ENCODE measurements at regions not wholly inside any gene's neighbourhood (a gene's known extent, or its start where the extent isn't known, plus 50 kb on each side); places are given as distances from the start of the nearest gene placed in this dataset.
A peak's percentile ranks its signal among the peaks of the same experiment; 100 is the strongest.
"Not testable (repeated sequence)": the region's sequence is repeated elsewhere in the genome, so short reads cannot be mapped to it uniquely, and the experiment has no call there.

DNA sequence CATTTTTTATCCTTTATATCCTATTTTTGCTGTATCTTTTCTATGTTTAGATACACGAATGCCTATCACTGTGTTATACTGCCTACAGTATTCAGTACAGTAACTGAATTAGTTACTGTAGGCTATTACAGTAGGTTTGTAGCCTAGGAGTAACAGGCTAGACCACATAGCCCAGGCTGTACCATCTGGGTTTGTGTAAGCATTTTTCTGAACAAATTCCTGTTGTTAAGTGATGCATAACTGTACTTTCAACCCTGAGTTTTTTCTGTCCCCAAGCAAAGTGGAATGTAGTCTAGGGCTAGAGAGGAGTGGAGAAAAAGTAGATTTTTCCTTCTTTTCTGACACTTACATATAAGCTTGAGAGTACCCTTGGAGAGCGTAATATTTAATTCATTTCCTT is 282.1 kb downstream of the HS3ST3B1 start:
- H3K36me3 ChIP-seq (ENCODE audit: control insufficient read depth, insufficient read depth, low read length) = no peaks in the 10 kb centered on the region
- no peak for FAIRE-seq
- TF ChIP-seq, protein P1, sequence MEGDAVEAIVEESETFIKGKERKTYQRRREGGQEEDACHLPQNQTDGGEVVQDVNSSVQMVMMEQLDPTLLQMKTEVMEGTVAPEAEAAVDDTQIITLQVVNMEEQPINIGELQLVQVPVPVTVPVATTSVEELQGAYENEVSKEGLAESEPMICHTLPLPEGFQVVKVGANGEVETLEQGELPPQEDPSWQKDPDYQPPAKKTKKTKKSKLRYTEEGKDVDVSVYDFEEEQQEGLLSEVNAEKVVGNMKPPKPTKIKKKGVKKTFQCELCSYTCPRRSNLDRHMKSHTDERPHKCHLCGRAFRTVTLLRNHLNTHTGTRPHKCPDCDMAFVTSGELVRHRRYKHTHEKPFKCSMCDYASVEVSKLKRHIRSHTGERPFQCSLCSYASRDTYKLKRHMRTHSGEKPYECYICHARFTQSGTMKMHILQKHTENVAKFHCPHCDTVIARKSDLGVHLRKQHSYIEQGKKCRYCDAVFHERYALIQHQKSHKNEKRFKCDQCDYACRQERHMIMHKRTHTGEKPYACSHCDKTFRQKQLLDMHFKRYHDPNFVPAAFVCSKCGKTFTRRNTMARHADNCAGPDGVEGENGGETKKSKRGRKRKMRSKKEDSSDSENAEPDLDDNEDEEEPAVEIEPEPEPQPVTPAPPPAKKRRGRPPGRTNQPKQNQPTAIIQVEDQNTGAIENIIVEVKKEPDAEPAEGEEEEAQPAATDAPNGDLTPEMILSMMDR (IDR thresholded peaks at IDR 0.05; ENCODE audit: insufficient read depth, low read length, severe bottlenecking) = no peak
- no peak for DNase-seq (ENCODE audit: low read depth)
- no peak overlapping the region for H3K4me3 ChIP-seq (ENCODE audit: low read depth, low read length)
- H3K27me3 ChIP-seq (ENCODE audit: control insufficient read depth, insufficient read depth, low read length) = no peaks in the 10 kb centered on the region

DNA sequence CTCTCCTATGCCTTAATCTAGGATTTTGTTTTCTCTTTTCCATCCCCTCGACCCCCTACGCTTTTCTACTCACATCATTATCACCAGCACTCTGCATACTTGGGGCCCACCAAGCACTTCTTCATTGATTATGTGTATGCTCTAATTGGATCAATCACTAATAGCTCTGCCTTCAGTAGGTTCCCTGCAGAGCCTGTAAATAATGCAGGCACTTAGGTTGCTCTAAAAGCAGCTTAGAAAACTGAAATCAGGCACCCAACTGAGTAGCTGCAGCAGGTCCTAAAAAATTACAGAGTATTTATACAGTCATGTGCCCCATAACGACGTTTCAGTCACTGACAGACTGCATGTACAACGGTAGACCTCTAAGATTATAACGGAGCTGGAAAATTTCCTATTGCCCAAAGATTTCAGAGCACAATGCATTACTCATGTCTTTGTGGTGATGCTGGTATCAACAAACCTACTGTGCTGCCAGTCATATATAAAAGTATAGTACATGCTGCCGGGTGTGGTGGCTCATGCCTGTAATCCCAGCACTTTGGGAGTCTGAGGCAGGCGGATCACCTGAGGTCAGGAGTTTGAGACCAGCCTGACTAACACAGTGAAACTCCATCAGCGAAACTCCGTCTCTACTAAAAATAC is 280.4 kb downstream of the HS3ST3B1 start:
- TF ChIP-seq, protein P1 (IDR thresholded peaks at IDR 0.05; ENCODE audit: insufficient read depth, low read length, severe bottlenecking) = no peak
- Histone ChIP-seq H3K36me3 (ENCODE audit: control insufficient read depth, insufficient read depth, low read length) (no peaks in the 10 kb centered on the region), H3K27me3 (ENCODE audit: control insufficient read depth, insufficient read depth, low read length) (no peaks in the 10 kb centered on the region), H3K4me3 (ENCODE audit: low read depth, low read length) (no peak overlapping the region)
- FAIRE-seq (no peak), DNase-seq (ENCODE audit: low read depth) (no peak)

DNA sequence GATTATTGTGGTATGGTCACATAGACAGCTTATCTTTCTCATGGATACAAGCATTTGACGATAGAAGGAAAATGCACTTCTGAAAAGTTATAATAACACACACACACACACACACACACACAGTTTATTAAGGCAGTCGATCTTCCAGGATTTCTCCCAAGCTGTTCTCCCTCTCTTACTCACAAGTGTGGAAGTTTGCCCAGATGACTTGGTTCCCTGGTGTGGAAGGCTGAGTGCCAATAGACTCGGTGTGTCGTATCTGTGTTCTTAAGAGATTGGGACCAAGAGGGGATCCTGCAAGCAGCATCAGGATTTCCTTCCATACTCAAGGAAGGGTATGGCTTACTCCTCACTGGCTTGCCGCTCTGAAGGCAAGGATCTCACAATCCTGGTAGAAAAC is 279.6 kb downstream of the HS3ST3B1 start:
- TF ChIP-seq, protein P1 (IDR thresholded peaks at IDR 0.05; ENCODE audit: insufficient read depth, low read length, severe bottlenecking) = no peak
- Histone ChIP-seq H3K27me3 (ENCODE audit: control insufficient read depth, insufficient read depth, low read length) (no peaks in the 10 kb centered on the region), H3K36me3 (ENCODE audit: control insufficient read depth, insufficient read depth, low read length) (no peaks in the 10 kb centered on the region), H3K4me3 (ENCODE audit: low read depth, low read length) (no peak overlapping the region)
- peak; percentile 16 for DNase-seq (ENCODE audit: low read depth)
- FAIRE-seq = no peak

DNA sequence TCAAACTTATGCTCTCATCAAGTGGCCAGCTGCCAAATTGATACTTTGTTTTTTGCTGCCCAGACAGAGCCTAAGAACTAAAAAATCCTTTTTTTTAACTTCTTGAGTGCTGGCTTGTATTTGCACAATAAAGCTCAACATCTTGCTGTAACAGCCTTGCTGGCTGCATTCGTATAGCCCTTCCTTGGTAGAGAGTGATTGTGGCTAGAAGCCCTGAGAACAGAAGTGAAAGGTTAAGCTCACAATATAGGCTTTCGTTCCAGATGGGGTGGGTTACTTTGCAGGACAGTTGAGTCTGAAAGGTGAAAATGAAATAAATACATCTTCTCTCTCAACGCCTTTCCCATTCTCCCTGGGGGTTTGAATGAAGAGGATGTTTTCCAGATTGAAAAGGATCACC is 278.8 kb downstream of the HS3ST3B1 start:
- Histone ChIP-seq H3K36me3 (ENCODE audit: control insufficient read depth, insufficient read depth, low read length) (no peaks in the 10 kb centered on the region), H3K4me3 (ENCODE audit: low read depth, low read length) (no peak overlapping the region), H3K27me3 (ENCODE audit: control insufficient read depth, insufficient read depth, low read length) (no peaks in the 10 kb centered on the region)
- TF ChIP-seq, protein P1 (IDR thresholded peaks at IDR 0.05; ENCODE audit: insufficient read depth, low read length, severe bottlenecking) = no peak
- FAIRE-seq = no peak
- no peak for DNase-seq (ENCODE audit: low read depth)

DNA sequence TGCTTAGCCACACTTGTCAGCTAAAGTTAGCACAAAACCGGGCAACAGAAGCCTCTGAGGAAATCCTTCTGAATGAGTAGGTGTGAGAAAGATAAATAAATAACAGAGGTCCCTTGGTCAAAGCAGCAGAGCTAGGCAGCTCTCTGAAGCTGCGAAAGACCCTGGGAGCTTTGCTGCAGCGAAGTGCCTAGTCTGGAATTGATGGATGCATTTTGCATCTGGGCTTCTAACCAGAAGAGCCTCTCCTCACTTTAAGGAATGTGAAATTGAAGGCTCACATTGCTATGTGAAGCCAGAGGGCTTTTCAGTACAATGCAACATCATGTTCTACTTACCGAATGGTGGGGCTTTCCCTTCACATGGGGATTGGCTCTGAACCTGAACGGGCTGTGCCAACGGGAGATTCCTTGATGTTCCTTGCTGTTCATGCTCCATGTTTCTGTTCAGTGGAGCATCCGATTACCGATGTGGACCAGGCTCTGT is 274.6 kb downstream of the HS3ST3B1 start:
- H3K36me3 ChIP-seq (ENCODE audit: control insufficient read depth, insufficient read depth, low read length) = no peaks in the 10 kb centered on the region
- H3K4me3 ChIP-seq (ENCODE audit: low read depth, low read length) = no peak overlapping the region
- no peaks in the 10 kb centered on the region for H3K27me3 ChIP-seq (ENCODE audit: control insufficient read depth, insufficient read depth, low read length)
- no peak for FAIRE-seq
- DNase-seq (ENCODE audit: low read depth) = no peak
- TF ChIP-seq, protein P1 (IDR thresholded peaks at IDR 0.05; ENCODE audit: insufficient read depth, low read length, severe bottlenecking) = no peak

DNA sequence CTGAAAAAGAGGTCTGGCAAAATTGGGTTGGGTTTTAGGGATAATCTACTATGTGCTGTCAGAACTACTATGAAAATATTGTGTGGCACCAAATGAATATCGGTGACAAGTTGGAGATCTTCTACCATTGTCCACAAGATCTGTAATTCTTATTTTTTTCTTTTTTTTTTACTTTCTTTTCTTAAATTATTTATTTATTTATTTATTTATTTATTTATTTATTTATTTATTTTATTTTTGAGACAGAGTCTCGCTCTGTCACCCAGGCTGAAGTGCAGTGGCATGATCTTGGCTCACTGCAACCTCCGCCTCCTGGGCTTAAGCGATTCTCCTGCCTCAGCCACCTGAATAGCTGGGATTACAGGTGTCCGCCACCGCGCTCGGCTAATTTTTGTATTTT is 259.4 kb downstream of the HS3ST3B1 start:
- not testable (repeated sequence) for FAIRE-seq; H3K36me3 ChIP-seq (ENCODE audit: control insufficient read depth, insufficient read depth, low read length); H3K4me3 ChIP-seq (ENCODE audit: low read depth, low read length); H3K27me3 ChIP-seq (ENCODE audit: control insufficient read depth, insufficient read depth, low read length); DNase-seq (ENCODE audit: low read depth)

Data from bronchial epithelial cell (primary cell).